ENCODE measurements at regions not wholly inside any gene's neighbourhood (a gene's known extent, or its start where the extent isn't known, plus 50 kb on each side); places are given as distances from the start of the nearest gene placed in this dataset.

GRCh38 chr5:14066326-14066725 lies 76.8 kb upstream of the TRIO start:
- H3K36me3 ChIP-seq, result no peaks in the 10 kb centered on the region
- H3K27ac ChIP-seq, result no peak overlapping the region
- intact Hi-C loops (cut with DNase I), result no loop called here

DNA sequence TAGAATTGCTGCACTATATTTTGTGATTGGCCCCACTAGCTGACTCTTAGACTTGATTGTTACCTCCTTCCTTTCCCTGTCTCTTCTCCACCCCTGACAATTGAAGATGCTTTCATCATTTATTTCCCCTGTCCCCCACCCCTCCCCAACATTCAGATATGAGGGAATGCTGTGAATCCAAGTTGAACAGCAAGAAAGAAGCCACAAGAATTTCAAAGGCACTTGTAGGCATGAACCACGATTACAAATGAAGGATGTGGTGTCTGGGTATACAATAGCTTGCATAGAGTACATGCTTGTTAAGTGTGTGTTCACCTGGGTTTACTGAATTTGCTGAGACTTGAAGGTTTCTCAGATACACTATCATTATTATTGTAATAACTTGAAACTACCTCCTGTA lies 78.3 kb upstream of the TRIO start:
- 8% methylated on average over 1 of the region's 1 CpG for WGBS (ENCODE audit: insufficient coverage, low coverage, low lambda C conversion rate, missing lambda C conversion rate)
- ATAC-seq, result no peak
- TF ChIP-seq, protein P1, sequence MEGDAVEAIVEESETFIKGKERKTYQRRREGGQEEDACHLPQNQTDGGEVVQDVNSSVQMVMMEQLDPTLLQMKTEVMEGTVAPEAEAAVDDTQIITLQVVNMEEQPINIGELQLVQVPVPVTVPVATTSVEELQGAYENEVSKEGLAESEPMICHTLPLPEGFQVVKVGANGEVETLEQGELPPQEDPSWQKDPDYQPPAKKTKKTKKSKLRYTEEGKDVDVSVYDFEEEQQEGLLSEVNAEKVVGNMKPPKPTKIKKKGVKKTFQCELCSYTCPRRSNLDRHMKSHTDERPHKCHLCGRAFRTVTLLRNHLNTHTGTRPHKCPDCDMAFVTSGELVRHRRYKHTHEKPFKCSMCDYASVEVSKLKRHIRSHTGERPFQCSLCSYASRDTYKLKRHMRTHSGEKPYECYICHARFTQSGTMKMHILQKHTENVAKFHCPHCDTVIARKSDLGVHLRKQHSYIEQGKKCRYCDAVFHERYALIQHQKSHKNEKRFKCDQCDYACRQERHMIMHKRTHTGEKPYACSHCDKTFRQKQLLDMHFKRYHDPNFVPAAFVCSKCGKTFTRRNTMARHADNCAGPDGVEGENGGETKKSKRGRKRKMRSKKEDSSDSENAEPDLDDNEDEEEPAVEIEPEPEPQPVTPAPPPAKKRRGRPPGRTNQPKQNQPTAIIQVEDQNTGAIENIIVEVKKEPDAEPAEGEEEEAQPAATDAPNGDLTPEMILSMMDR (IDR thresholded peaks at IDR 0.05), result no peak
- no peak for TF ChIP-seq POLR2A (IDR thresholded peaks at IDR 0.05)

More at GRCh38 chr5:14066326-14066725, 76.8 kb upstream of the TRIO start:
- ATAC-seq, result no peak
- H3K4me3 ChIP-seq, result no peak overlapping the region
- H3K4me1 ChIP-seq, result no peaks in the 10 kb centered on the region
- H3K27me3 ChIP-seq, result no peaks in the 10 kb centered on the region
- no peak for DNase-seq
- TF ChIP-seq, protein P1 (IDR thresholded peaks at IDR 0.05), result no peak
- TF ChIP-seq POLR2A (IDR thresholded peaks at IDR 0.05), result no peak
- H3K9me3 ChIP-seq, result no peaks in the 10 kb centered on the region

GRCh38 chr5:14063691-14064090 lies 79.5 kb upstream of the TRIO start:
- no peak for ATAC-seq
- DNase-seq, result no peak
- 92% methylated on average over 1 of the region's 1 CpG for WGBS (ENCODE audit: insufficient coverage, low coverage, low lambda C conversion rate, missing lambda C conversion rate)
- no peaks in the 10 kb centered on the region for H3K27me3 ChIP-seq
- H3K9me3 ChIP-seq, result no peaks in the 10 kb centered on the region
- no peaks in the 10 kb centered on the region for H3K4me1 ChIP-seq
- intact Hi-C loops (cut with DNase I), result no loop called here
- H3K4me3 ChIP-seq, result no peak overlapping the region
- H3K27ac ChIP-seq, result no peak overlapping the region
- TF ChIP-seq, protein P1 (IDR thresholded peaks at IDR 0.05), result no peak
- TF ChIP-seq POLR2A (IDR thresholded peaks at IDR 0.05), result no peak
- H3K36me3 ChIP-seq, result no peaks in the 10 kb centered on the region

More for the DNA sequence above, 78.3 kb upstream of the TRIO start:
- intact Hi-C loops (cut with DNase I), result no loop called here
- Histone ChIP-seq H3K4me3 (no peak overlapping the region), H3K27ac (no peak overlapping the region), H3K36me3 (no peaks in the 10 kb centered on the region), H3K27me3 (no peaks in the 10 kb centered on the region), H3K9me3 (no peaks in the 10 kb centered on the region), H3K4me1 (no peaks in the 10 kb centered on the region)
- no peak for DNase-seq

- intact Hi-C loops (cut with DNase I), result no loop called here
These were observed 80.0 kb upstream of the TRIO start for GRCh38 chr5:14063138-14063537.

More at GRCh38 chr5:14063138-14063537, 80.0 kb upstream of the TRIO start:
- Histone ChIP-seq H3K36me3 (no peaks in the 10 kb centered on the region), H3K27me3 (no peaks in the 10 kb centered on the region), H3K9me3 (no peaks in the 10 kb centered on the region), H3K27ac (no peak overlapping the region), H3K4me3 (no peak overlapping the region), H3K4me1 (no peaks in the 10 kb centered on the region)
- WGBS (ENCODE audit: insufficient coverage, low coverage, low lambda C conversion rate, missing lambda C conversion rate), result 49% methylated on average over 4 of the region's 4 CpGs
- TF ChIP-seq, protein P1 (IDR thresholded peaks at IDR 0.05), result no peak
- no peak for TF ChIP-seq POLR2A (IDR thresholded peaks at IDR 0.05)
- DNase-seq, result no peak
- ATAC-seq, result no peak

Measured in right lobe of liver (tissue), 6 donors.